22Rv1 (cell line): ENCODE measurements at regions not wholly inside any gene's neighbourhood (a gene's known extent, or its start where the extent isn't known, plus 50 kb on each side); places are given as distances from the start of the nearest gene placed in this dataset.

Source experiments
- ZFX ChIP-seq: fragments of 450-650 bp; IDR thresholded peaks from 2 replicates; pipeline ENCODE4 v1.6.1; 2017; ENCODE audit warnings: antibody characterized with exemption, borderline replicate concordance
- TF ChIP-seq, protein P1 (sequence below): fragments of 450-650 bp; IDR thresholded peaks from 2 replicates; pipeline ENCODE4 v1.5.1; 2017; ENCODE audit warnings: mild to moderate bottlenecking

DNA sequence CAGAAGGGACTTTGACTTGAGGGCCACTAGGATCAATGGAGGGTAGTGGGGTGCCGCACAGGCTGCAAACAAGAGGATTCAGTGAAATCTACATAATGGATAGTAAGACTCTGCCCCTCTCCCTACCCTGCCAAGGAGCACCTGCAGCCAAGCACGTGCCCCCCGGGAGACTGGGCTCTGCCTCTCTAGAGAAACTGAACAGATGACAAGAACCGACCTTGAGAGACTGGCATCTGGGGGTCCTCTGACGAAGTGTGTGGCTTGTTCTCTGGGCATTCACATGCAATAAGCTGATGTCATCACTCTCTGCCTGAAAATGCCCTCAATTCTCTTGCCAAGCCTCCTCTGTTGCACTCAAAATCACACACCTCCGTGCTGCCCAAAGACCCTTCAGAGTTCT lies 132.3 kb downstream of the FAM43A start:
- TF ChIP-seq, protein P1, sequence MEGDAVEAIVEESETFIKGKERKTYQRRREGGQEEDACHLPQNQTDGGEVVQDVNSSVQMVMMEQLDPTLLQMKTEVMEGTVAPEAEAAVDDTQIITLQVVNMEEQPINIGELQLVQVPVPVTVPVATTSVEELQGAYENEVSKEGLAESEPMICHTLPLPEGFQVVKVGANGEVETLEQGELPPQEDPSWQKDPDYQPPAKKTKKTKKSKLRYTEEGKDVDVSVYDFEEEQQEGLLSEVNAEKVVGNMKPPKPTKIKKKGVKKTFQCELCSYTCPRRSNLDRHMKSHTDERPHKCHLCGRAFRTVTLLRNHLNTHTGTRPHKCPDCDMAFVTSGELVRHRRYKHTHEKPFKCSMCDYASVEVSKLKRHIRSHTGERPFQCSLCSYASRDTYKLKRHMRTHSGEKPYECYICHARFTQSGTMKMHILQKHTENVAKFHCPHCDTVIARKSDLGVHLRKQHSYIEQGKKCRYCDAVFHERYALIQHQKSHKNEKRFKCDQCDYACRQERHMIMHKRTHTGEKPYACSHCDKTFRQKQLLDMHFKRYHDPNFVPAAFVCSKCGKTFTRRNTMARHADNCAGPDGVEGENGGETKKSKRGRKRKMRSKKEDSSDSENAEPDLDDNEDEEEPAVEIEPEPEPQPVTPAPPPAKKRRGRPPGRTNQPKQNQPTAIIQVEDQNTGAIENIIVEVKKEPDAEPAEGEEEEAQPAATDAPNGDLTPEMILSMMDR, result no peak
- TF ChIP-seq ZFX, result no peak
